GM12878 (cell line): ENCODE measurements at regions not wholly inside any gene's neighbourhood (a gene's known extent, or its start where the extent isn't known, plus 50 kb on each side); places are given as distances from the start of the nearest gene placed in this dataset.

ENCODE experiments used
- ATAC-seq: fragments of 200-7000 bp; cut with Tn5 transposase; 3 replicates; pipeline ENCODE4 v1.9.1; 2020; ENCODE audit warnings: mild to moderate bottlenecking, moderate library complexity
- BruUV-seq: library from RNA; stranded (reverse); fragments of 400-500 nt; replicated peaks from 2 replicates; lab custom pipeline; 2021; lab: Mats Ljungman, UMichigan
- CTCF ChIA-PET: fragments of 300-600 bp; sonication (Branson Sonifier 250); formaldehyde crosslinking; extraction: SDS; loops from one replicate; lab custom pipeline; 2021; ENCODE audit warnings: inconsistent platforms; lab: Yijun Ruan, JAX
- POLR2A ChIA-PET: fragments of 350-600 bp; formaldehyde crosslinking; extraction: SDS; loops from one replicate; lab custom pipeline; 2021; ENCODE audit warnings: inconsistent platforms; lab: Charles Lee
- RAD21 ChIA-PET: fragments of 300-600 bp; sonication (Branson Sonifier 250); formaldehyde crosslinking; loops from one replicate; lab custom pipeline; 2023; ENCODE audit warnings: antibody characterized with exemption; ENCODE audit not compliant: unreplicated experiment; lab: Charles Lee
- SMC1A ChIA-PET: fragments of 300-600 bp; sonication (Branson Sonifier 250); formaldehyde crosslinking; loops from one replicate; lab custom pipeline; 2023; ENCODE audit not compliant: unreplicated experiment, uncharacterized antibody; lab: Charles Lee
- DNase-seq: peaks from one replicate; pipeline ENCODE4 v3.0.0-alpha.2; 2011; ENCODE audit warnings: low read depth, low spot score
- FAIRE-seq: peaks from 3 replicates; lab custom pipeline; 2011; peaks lifted over from hg19 to GRCh38; lab: Jason Lieb, UNC
- H2AFZ ChIP-seq: 2 replicates; pipeline ENCODE4 v1.6.0; 2011; ENCODE audit warnings: low read depth, low read length, control low read depth; ENCODE audit not compliant: control insufficient read depth
- H3K27ac ChIP-seq: 2 replicates; pipeline ENCODE4 v1.5.1; 2011; ENCODE audit warnings: control low read depth; ENCODE audit not compliant: control insufficient read depth, insufficient read depth
- H3K27me3 ChIP-seq, 2 experiments: replicated peaks in 1 of 2; 2 replicates each; pipeline versions ENCODE4 v1.6.0 to v1.6.1; 2011; ENCODE audit warnings: low read length in 1 of 2; ENCODE audit not compliant: control insufficient read depth in 2 of 2, insufficient read depth in 2 of 2
- H3K36me3 ChIP-seq, 2 experiments: 2 replicates each; pipeline ENCODE4 v1.5.1; 2011; ENCODE audit warnings: low read length in 1 of 2; ENCODE audit not compliant: control insufficient read depth in 2 of 2, insufficient read depth in 2 of 2
- H3K4me1 ChIP-seq: 2 replicates; pipeline ENCODE4 v1.6.1; 2011; ENCODE audit warnings: mild to moderate bottlenecking, low read length, moderate library complexity, mixed read lengths; ENCODE audit not compliant: control insufficient read depth, insufficient read depth
- H3K4me2 ChIP-seq: 2 replicates; pipeline ENCODE4 v1.6.0; 2011; ENCODE audit warnings: control low read depth; ENCODE audit not compliant: control insufficient read depth, insufficient read depth
- H3K4me3 ChIP-seq: fragments of 200-600 bp; sonication (generic); 2 replicates; pipeline ENCODE4 v1.5.1; 2016
- H3K79me2 ChIP-seq: 2 replicates; pipeline ENCODE4 v1.6.0; 2011; ENCODE audit warnings: low read length; ENCODE audit not compliant: control insufficient read depth, insufficient read depth
- H3K9ac ChIP-seq: 2 replicates; pipeline ENCODE4 v1.8.0; 2011; ENCODE audit warnings: low read length, control low read depth, mixed read lengths; ENCODE audit not compliant: control insufficient read depth, insufficient read depth
- H3K9me3 ChIP-seq: replicated peaks from 3 replicates; pipeline ENCODE4 v1.5.1; 2011; ENCODE audit warnings: mild to moderate bottlenecking, low read length; ENCODE audit not compliant: control insufficient read depth, insufficient read depth
- H4K20me1 ChIP-seq: 2 replicates; pipeline ENCODE4 v1.6.0; 2011; ENCODE audit not compliant: control insufficient read depth, insufficient read depth
- POLR2A ChIP-seq: IDR thresholded peaks from 2 replicates; pipeline ENCODE4 v1.6.1; 2011; ENCODE audit warnings: low read depth, mild to moderate bottlenecking, low read length
- POU2F2 ChIP-seq: IDR thresholded peaks from 3 replicates; pipeline ENCODE4 v1.6.1; 2011; ENCODE audit warnings: low read depth, mild to moderate bottlenecking, low read length, borderline replicate concordance
- SP1 ChIP-seq: IDR thresholded peaks from one replicate; pipeline ENCODE4 v1.6.1; 2011; ENCODE audit warnings: low read depth, low read length
- TARDBP ChIP-seq: IDR thresholded peaks from 2 replicates; pipeline ENCODE4 v1.6.1; 2016; ENCODE audit warnings: borderline replicate concordance
- WGBS: methylation state at CpG from one replicate; pipeline ENCODE4 v1.1.6; 2016; ENCODE audit warnings: low lambda C conversion rate; ENCODE audit not compliant: insufficient replicate concordance, insufficient coverage; ENCODE audit errors: missing lambda C conversion rate; 5-methylcytosine and 5-hydroxymethylcytosine counted together
- in situ Hi-C: fragments of 300-500 bp; cut with MboI; formaldehyde crosslinking; loops from 9 replicates; pipeline ENCODE4 v1.14.3; 2018; ENCODE audit warnings: mixed read lengths
- intact Hi-C: fragments of 100-400 bp; cut with micrococcal nuclease; formaldehyde crosslinking; loops from one replicate; pipeline ENCODE4 v1.14.2; 2022; ENCODE audit not compliant: unreplicated experiment
- TF ChIP-seq, protein P1 (sequence below): IDR thresholded peaks from 2 replicates; pipeline ENCODE4 v1.6.1; 2012; ENCODE audit warnings: low read length, inconsistent platforms
- TF ChIP-seq, protein P2 (sequence below): IDR thresholded peaks from 2 replicates; pipeline ENCODE4 v1.6.1; 2011; ENCODE audit warnings: mild to moderate bottlenecking, low read depth, low read length, moderate library complexity; ENCODE audit not compliant: insufficient replicate concordance

DNA sequence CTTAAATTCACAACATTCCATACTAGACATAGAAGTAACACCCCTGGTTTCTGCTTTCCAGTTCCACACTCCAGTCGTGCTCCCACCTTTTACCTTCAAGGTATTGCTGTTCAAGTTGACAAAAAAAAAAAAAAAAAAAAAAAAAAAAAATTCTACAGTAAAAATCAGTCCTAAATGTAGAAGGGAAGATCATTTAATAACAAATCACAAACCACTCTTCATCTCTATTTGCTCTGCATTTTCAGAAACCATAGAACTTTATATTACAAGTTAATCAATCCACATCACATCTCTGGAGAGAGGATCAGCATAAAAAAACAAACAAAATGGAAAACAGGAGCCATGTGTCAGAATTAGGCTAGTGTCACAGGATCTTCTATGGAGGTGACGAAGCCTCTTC, 206.3 kb upstream of the KLF14 start:
- no peak overlapping the region for H3K4me3 ChIP-seq
- ATAC-seq (no peak), FAIRE-seq (no peak), DNase-seq (no peak)
- no peaks in the 10 kb centered on the region; the same call in 1 of the 2 replicates for H4K20me1 ChIP-seq
- BruUV-seq = no TSS peak
- H3K79me2 ChIP-seq = peaks cover 98% of the 10 kb centered on the region
- ChIA-PET POLR2A (interaction anchor here (1.0 to 1.6 kb wide), 3 partner anchors 12 to 29 kb away, joined by 3 to 9 read pairs (median 3); no protein-coding TSS in a partner anchor), CTCF (interaction anchor here (0.8 to 2.3 kb wide), 3 partner anchors 42 to 100 kb away, joined by 3 to 8 read pairs (median 5); no protein-coding TSS in a partner anchor), SMC1A (interaction anchor here (0.9 to 1.6 kb wide), 5 partner anchors 8 to 31 kb away, joined by 3 to 7 read pairs (median 4); no protein-coding TSS in a partner anchor), RAD21 (no interaction called here)
- no peak overlapping the region for H3K27ac ChIP-seq
- 75% methylated on average over 2 of the region's 2 CpGs for WGBS
- intact Hi-C loops = no loop called here
- in situ Hi-C loops = no loop called here
- H3K9ac ChIP-seq = no peak overlapping the region
- peaks cover 21% of the 10 kb centered on the region for H3K4me1 ChIP-seq
- H3K4me2 ChIP-seq = no peak overlapping the region
- H2AFZ ChIP-seq = no peak overlapping the region
- H3K27me3 ChIP-seq = no peaks in the 10 kb centered on the region
- TF ChIP-seq SP1 = no peak
- TF ChIP-seq TARDBP = no peak
- TF ChIP-seq, protein P1, sequence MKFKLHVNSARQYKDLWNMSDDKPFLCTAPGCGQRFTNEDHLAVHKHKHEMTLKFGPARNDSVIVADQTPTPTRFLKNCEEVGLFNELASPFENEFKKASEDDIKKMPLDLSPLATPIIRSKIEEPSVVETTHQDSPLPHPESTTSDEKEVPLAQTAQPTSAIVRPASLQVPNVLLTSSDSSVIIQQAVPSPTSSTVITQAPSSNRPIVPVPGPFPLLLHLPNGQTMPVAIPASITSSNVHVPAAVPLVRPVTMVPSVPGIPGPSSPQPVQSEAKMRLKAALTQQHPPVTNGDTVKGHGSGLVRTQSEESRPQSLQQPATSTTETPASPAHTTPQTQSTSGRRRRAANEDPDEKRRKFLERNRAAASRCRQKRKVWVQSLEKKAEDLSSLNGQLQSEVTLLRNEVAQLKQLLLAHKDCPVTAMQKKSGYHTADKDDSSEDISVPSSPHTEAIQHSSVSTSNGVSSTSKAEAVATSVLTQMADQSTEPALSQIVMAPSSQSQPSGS = 0 out of 2 replicates have a peak, but pooled peaks have one; percentile 13
- no peak for TF ChIP-seq POU2F2
- H3K36me3 ChIP-seq = peaks cover 12 to 23% of the 10 kb centered on the region in 2 experiments
- H3K9me3 ChIP-seq = no peaks in the 10 kb centered on the region

DNA sequence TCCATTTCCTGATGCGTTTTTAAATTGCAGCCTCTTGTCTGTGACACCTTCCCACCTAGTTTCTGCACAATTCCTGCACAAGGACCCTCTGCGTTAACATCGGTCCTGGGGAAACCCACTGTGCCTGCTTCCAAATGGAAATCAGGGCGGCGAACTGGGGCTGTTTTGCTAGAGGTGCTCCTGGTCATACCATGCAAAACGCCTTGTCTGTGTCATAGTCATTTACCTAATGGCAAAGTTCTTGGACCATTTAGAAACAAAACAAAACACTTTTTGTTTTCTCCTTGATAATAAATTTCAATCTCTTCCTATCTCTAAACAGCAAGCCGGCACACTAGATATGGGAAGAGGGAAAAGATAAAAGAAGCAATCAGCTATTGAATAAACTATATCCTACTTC, 206.9 kb upstream of the KLF14 start:
- Histone ChIP-seq H3K27ac (no peak overlapping the region), H2AFZ (no peak overlapping the region), H3K9me3 (no peaks in the 10 kb centered on the region), H3K79me2 (peaks cover 98% of the 10 kb centered on the region), H3K4me3 (no peak overlapping the region), H3K36me3 (peaks cover 11 to 22% of the 10 kb centered on the region in 2 experiments; a peak in 3 of 4 replicates), H3K4me2 (no peak overlapping the region), H4K20me1 (no peaks in the 10 kb centered on the region; the same call in 1 of the 2 replicates), H3K4me1 (peaks cover 26% of the 10 kb centered on the region), H3K9ac (no peak overlapping the region), H3K27me3 (no peaks in the 10 kb centered on the region)
- in situ Hi-C loops = no loop called here
- ChIA-PET CTCF (interaction anchor here (0.6 to 1.2 kb wide), 2 partner anchors 15 to 44 kb away, joined by 3 read pairs; no protein-coding TSS in a partner anchor), POLR2A (interaction anchor here (0.6 to 1.5 kb wide), 3 partner anchors 12 to 499 kb away, joined by 3 to 6 read pairs (median 5); no protein-coding TSS in a partner anchor), RAD21 (no interaction called here), SMC1A (interaction anchor here (0.7 to 1.6 kb wide), 8 partner anchors 9 to 41 kb away, joined by 3 to 8 read pairs (median 4); no protein-coding TSS in a partner anchor)
- TF ChIP-seq, protein P1 = 0 out of 2 replicates have a peak, but pooled peaks have one; percentile 9
- TF ChIP-seq, protein P2, sequence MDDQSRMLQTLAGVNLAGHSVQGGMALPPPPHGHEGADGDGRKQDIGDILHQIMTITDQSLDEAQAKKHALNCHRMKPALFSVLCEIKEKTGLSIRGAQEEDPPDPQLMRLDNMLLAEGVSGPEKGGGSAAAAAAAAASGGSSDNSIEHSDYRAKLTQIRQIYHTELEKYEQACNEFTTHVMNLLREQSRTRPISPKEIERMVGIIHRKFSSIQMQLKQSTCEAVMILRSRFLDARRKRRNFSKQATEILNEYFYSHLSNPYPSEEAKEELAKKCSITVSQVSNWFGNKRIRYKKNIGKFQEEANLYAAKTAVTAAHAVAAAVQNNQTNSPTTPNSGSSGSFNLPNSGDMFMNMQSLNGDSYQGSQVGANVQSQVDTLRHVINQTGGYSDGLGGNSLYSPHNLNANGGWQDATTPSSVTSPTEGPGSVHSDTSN = no peak
- peak; percentile 33; the same call in 1 of the 2 replicates for TF ChIP-seq POLR2A
- no TSS peak for BruUV-seq
- DNase-seq (no peak), FAIRE-seq (no peak), ATAC-seq (no peak)
- WGBS = 45% methylated on average over 7 of the region's 7 CpGs
- intact Hi-C loops = no loop called here
